H1 (cell line): ENCODE measurements at regions not wholly inside any gene's neighbourhood (a gene's known extent, or its start where the extent isn't known, plus 50 kb on each side); places are given as distances from the start of the nearest gene placed in this dataset.

Experiments used
- CTCF ChIA-PET: fragments of 300-600 bp; sonication (Branson Sonifier 250); formaldehyde crosslinking; loops from one replicate; lab custom pipeline; 2021; ENCODE audit not compliant: partially characterized antibody; lab: Charles Lee
- POLR2A ChIA-PET: fragments of 300-600 bp; sonication (Branson Sonifier 250); formaldehyde crosslinking; loops from one replicate; lab custom pipeline; 2021; ENCODE audit warnings: inconsistent platforms; ENCODE audit not compliant: partially characterized antibody; lab: Charles Lee
- DNase-seq, 2 experiments: peaks; one replicate each; pipeline versions ENCODE4 v3.0.0 to v3.0.0-alpha.2; 2010 to 2022; ENCODE audit warnings: low spot score in 2 of 2, low read depth in 1 of 2, mixed read lengths in 1 of 2
- FAIRE-seq: peaks from 2 replicates; lab custom pipeline; 2011; peaks lifted over from hg19 to GRCh38; lab: Jason Lieb, UNC
- H2AFZ ChIP-seq: 2 replicates; pipeline ENCODE4 v1.8.1; 2012; ENCODE audit warnings: low read length, inconsistent platforms
- H2AK5ac ChIP-seq: 2 replicates; pipeline ENCODE4 v1.6.1; 2013; ENCODE audit warnings: low read depth, low read length
- H2BK120ac ChIP-seq: replicated peaks from 2 replicates; pipeline ENCODE3; 2013; ENCODE audit warnings: low read depth, low read length, inconsistent platforms
- H2BK12ac ChIP-seq: 2 replicates; pipeline ENCODE4 v1.6.1; 2013; ENCODE audit warnings: low read depth, low read length
- H2BK15ac ChIP-seq: 2 replicates; pipeline ENCODE4 v1.6.1; 2013; ENCODE audit warnings: low read length
- H2BK20ac ChIP-seq: 2 replicates; pipeline ENCODE4 v1.6.1; 2013; ENCODE audit warnings: low read length
- H2BK5ac ChIP-seq: 2 replicates; pipeline ENCODE4 v1.6.1; 2013; ENCODE audit warnings: low read depth, low read length
- H3K14ac ChIP-seq: 2 replicates; pipeline ENCODE4 v1.6.1; 2013; ENCODE audit warnings: inconsistent platforms; ENCODE audit not compliant: insufficient read length
- H3K18ac ChIP-seq: 2 replicates; pipeline ENCODE4 v1.6.1; 2013; ENCODE audit warnings: low read length; ENCODE audit errors: extremely low read depth
- H3K23ac ChIP-seq: 2 replicates; pipeline ENCODE4 v1.6.1; 2013; ENCODE audit warnings: inconsistent platforms; ENCODE audit not compliant: insufficient read length
- H3K23me2 ChIP-seq: 2 replicates; pipeline ENCODE4 v1.6.1; 2013; ENCODE audit warnings: low read depth, low read length
- H3K27ac ChIP-seq: 2 replicates; pipeline ENCODE4 v1.6.1; 2011; ENCODE audit warnings: low read depth, low read length, inconsistent platforms
- H3K27me3 ChIP-seq, 4 experiments: replicated peaks in 1 of 4; 1 replicate in 1 of 4; 2 replicates in 3 of 4; pipeline versions ENCODE4 v1.6.1 to v1.8.1; 2011 to 2013; ENCODE audit warnings: low read length in 3 of 4, mild to moderate bottlenecking in 3 of 4, inconsistent platforms in 2 of 4, mixed read lengths in 2 of 4, moderate library complexity in 1 of 4; ENCODE audit not compliant: control insufficient read depth in 3 of 4, insufficient read depth in 3 of 4; ENCODE audit errors: extremely low read depth in 1 of 4
- H3K36me3 ChIP-seq, 4 experiments: 2 replicates each; pipeline versions ENCODE4 v1.6.1 to v1.8.1; 2011 to 2013; ENCODE audit warnings: mild to moderate bottlenecking in 4 of 4, low read length in 3 of 4, moderate library complexity in 2 of 4, control low read depth in 1 of 4, inconsistent platforms in 1 of 4; ENCODE audit not compliant: insufficient read depth in 4 of 4, control insufficient read depth in 2 of 4
- H3K4ac ChIP-seq: replicated peaks from 2 replicates; pipeline ENCODE3; 2013; ENCODE audit warnings: low read length, low read depth, mixed read lengths, inconsistent platforms; ENCODE audit not compliant: insufficient read length
- H3K4me1 ChIP-seq, 4 experiments: replicated peaks in 1 of 4; 1 replicate in 1 of 4; 2 replicates in 3 of 4; pipeline versions ENCODE4 v1.6.1 to v1.8.1; 2011 to 2013; ENCODE audit warnings: low read length in 3 of 4, inconsistent platforms in 2 of 4, mixed read lengths in 1 of 4; ENCODE audit not compliant: insufficient read depth in 4 of 4, control insufficient read depth in 3 of 4
- H3K4me2 ChIP-seq, 2 experiments: 2 replicates each; pipeline versions ENCODE4 v1.6.1 to v1.8.1; 2011 to 2013; ENCODE audit warnings: low read depth in 2 of 2, low read length in 2 of 2, control low read depth in 1 of 2, inconsistent platforms in 1 of 2, mild to moderate bottlenecking in 1 of 2; ENCODE audit not compliant: insufficient read depth in 1 of 2
- H3K4me3 ChIP-seq, 4 experiments: fragments of 200-600, 300-600 bp in 1 of 4; sonication (generic), shearing (Covaris generic), sonication (Bioruptor Twin) in 1 of 4; 2 replicates each; pipeline versions ENCODE4 v1.5.1 to v1.8.1; 2011 to 2016; ENCODE audit warnings: low read length in 4 of 4, low read depth in 3 of 4, control low read depth in 2 of 4, inconsistent platforms in 2 of 4, mild to moderate bottlenecking in 2 of 4, mixed read lengths in 1 of 4, moderate library complexity in 1 of 4; ENCODE audit not compliant: insufficient read depth in 2 of 4; ENCODE audit errors: extremely low read depth in 1 of 4
- H3K56ac ChIP-seq: replicated peaks from 2 replicates; pipeline ENCODE3; 2013; ENCODE audit warnings: low read depth, mild to moderate bottlenecking, mixed read lengths, low read length, inconsistent platforms; ENCODE audit not compliant: insufficient read length
- H3K79me1 ChIP-seq: 2 replicates; pipeline ENCODE4 v1.6.1; 2013; ENCODE audit warnings: low read depth, low read length, control low read depth
- H3K79me2 ChIP-seq, 2 experiments: 2 replicates each; pipeline versions ENCODE4 v1.6.1 to v1.8.1; 2012 to 2013; ENCODE audit warnings: low read length in 2 of 2, mild to moderate bottlenecking in 2 of 2, inconsistent platforms in 1 of 2; ENCODE audit not compliant: insufficient read depth in 2 of 2, control insufficient read depth in 1 of 2
- H3K9ac ChIP-seq, 4 experiments: replicated peaks in 1 of 4; 1 replicate in 1 of 4; 2 replicates in 3 of 4; pipeline versions ENCODE4 v1.6.1 to v1.8.1; 2011 to 2013; ENCODE audit warnings: low read depth in 3 of 4, low read length in 3 of 4, control low read depth in 2 of 4, mild to moderate bottlenecking in 2 of 4, moderate library complexity in 2 of 4, inconsistent platforms in 1 of 4; ENCODE audit errors: extremely low read depth in 1 of 4
- H3K9me3 ChIP-seq, 2 experiments: 2 replicates each; pipeline versions ENCODE4 v1.6.1 to v1.8.1; 2012 to 2013; ENCODE audit warnings: mild to moderate bottlenecking in 2 of 2, moderate library complexity in 2 of 2, control low read depth in 1 of 2, inconsistent platforms in 1 of 2, low read depth in 1 of 2, low read length in 1 of 2, mixed read lengths in 1 of 2; ENCODE audit not compliant: insufficient read depth in 2 of 2
- H4K20me1 ChIP-seq, 2 experiments: replicated peaks in 1 of 2; 2 replicates each; pipeline versions ENCODE3 to v1.8.1; 2011 to 2013; ENCODE audit warnings: inconsistent platforms in 2 of 2, low read length in 2 of 2, mild to moderate bottlenecking in 1 of 2; ENCODE audit not compliant: insufficient read depth in 2 of 2, control insufficient read depth in 1 of 2
- H4K5ac ChIP-seq: 2 replicates; pipeline ENCODE4 v1.6.1; 2013; ENCODE audit warnings: low read length, low read depth, mixed read lengths, inconsistent platforms; ENCODE audit not compliant: insufficient read length
- H4K8ac ChIP-seq: 2 replicates; pipeline ENCODE4 v1.8.0; 2013; ENCODE audit warnings: mild to moderate bottlenecking, moderate library complexity, low read length, inconsistent platforms; ENCODE audit not compliant: insufficient read depth; ENCODE audit errors: extremely low read depth
- H4K91ac ChIP-seq: replicated peaks from 2 replicates; pipeline ENCODE3; 2013; ENCODE audit warnings: low read length, mixed read lengths, inconsistent platforms; ENCODE audit not compliant: insufficient read length
- CHD2 ChIP-seq: IDR thresholded peaks from 2 replicates; pipeline ENCODE4 v1.6.1; 2012; ENCODE audit warnings: low read length, improper control_type of control experiment
- E2F6 ChIP-seq: IDR thresholded peaks from 2 replicates; pipeline ENCODE4 v1.6.1; 2012; ENCODE audit warnings: inconsistent platforms
- JUN ChIP-seq: IDR thresholded peaks from 2 replicates; pipeline ENCODE4 v1.6.1; 2011; ENCODE audit warnings: low read depth, mild to moderate bottlenecking, improper control_type of control experiment, low read length
- KDM1A ChIP-seq: fragments of 200-600, 300-600 bp; sonication (generic); IDR thresholded peaks from 2 replicates; pipeline ENCODE4 v1.7.1; 2016; ENCODE audit warnings: mild to moderate bottlenecking, low read length, borderline replicate concordance
- KDM5A ChIP-seq: fragments of 200-600 bp; IDR thresholded peaks from 2 replicates; pipeline ENCODE4 v1.7.1; 2012; ENCODE audit warnings: mild to moderate bottlenecking, low read length, inconsistent platforms, mixed read lengths
- RAD21 ChIP-seq, 2 experiments: IDR thresholded peaks in 1 of 2; conservative IDR thresholded peaks in 1 of 2; 2 replicates each; pipeline ENCODE4 v1.6.1; 2011; ENCODE audit warnings: low read depth in 2 of 2, low read length in 2 of 2, improper control_type of control experiment in 1 of 2, inconsistent platforms in 1 of 2, mild to moderate bottlenecking in 1 of 2, moderate library complexity in 1 of 2
- TEAD4 ChIP-seq: IDR thresholded peaks from 2 replicates; pipeline ENCODE4 v1.6.1; 2012; ENCODE audit warnings: low read depth, low read length, inconsistent platforms, mixed read lengths
- WGBS, 2 experiments: shearing (Covaris generic) in 1 of 2; methylation state at CpG; one replicate each; pipeline versions ENCODE4 v1.1.6 to v1.1.7; 2013 to 2015; ENCODE audit warnings: low lambda C conversion rate in 2 of 2, mixed read lengths in 2 of 2, inconsistent platforms in 1 of 2, low coverage in 1 of 2, missing lambda C conversion rate in 1 of 2; ENCODE audit not compliant: insufficient replicate concordance in 2 of 2, insufficient coverage in 1 of 2, insufficient read length in 1 of 2; ENCODE audit errors: extremely low coverage in 1 of 2, missing lambda C conversion rate in 1 of 2; 5-methylcytosine and 5-hydroxymethylcytosine counted together
- TF ChIP-seq, protein P1 (sequence below): IDR thresholded peaks from 2 replicates; pipeline ENCODE4 v1.6.1; 2011; ENCODE audit warnings: low read length, improper control_type of control experiment

GRCh38 chr12:113724794-113725556 lies 241.2 kb downstream of the RBM19 start:
- Histone ChIP-seq H3K4me1 (peaks cover 0 to 2% (median 0%) of the 10 kb centered on the region in 4 experiments; a peak in 1 of 7 replicates), H4K8ac (no peak overlapping the region), H2BK20ac (peak overlapping the region; percentile 48; the same call in 1 of the 2 replicates), H3K79me2 (no peaks in the 10 kb centered on the region), H4K5ac (no peak overlapping the region), H3K9me3 (0 out of 4 replicates have a peak, but pooled peaks cover 0 to 8% of the 10 kb centered on the region in 2 experiments), H3K23me2 (no peaks in the 10 kb centered on the region; the same call in 1 of the 2 replicates), H2AFZ (no peak overlapping the region), H3K4ac (no peak overlapping the region), H3K14ac (no peak overlapping the region), H3K18ac (peak overlapping the region; percentile 43; the same call in 1 of the 2 replicates), H3K27ac (no peak overlapping the region), H2AK5ac (no peak overlapping the region), H4K20me1 (no peaks in the 10 kb centered on the region), H4K91ac (no peak overlapping the region), H3K56ac (no peak overlapping the region), H3K36me3 (no peaks in the 10 kb centered on the region), H2BK12ac (peak overlapping the region; percentile 50; the same call in 1 of the 2 replicates), H3K27me3 (no peaks in the 10 kb centered on the region; a peak in 1 of 7 replicates), H3K79me1 (no peaks in the 10 kb centered on the region), H2BK5ac (no peak overlapping the region), H2BK120ac (no peak overlapping the region), H3K23ac (no peak overlapping the region), H3K9ac (no peak overlapping the region), H3K4me2 (no peak overlapping the region), H3K4me3 (no peak overlapping the region), H2BK15ac (0 out of 2 replicates have a peak overlapping the region, but pooled peaks have one; percentile 61)
- DNase-seq (no peak), FAIRE-seq (no peak)
- WGBS, 2 experiments = 90% methylated on average over 26 of the region's 34 CpGs; no CpG with 5 or more reads in 1 of the 2 experiments
- ChIA-PET POLR2A (no interaction called here), CTCF (interaction anchor here (0.5 to 1.9 kb wide), 9 partner anchors 10 to 280 kb away, joined by 3 to 6 read pairs (median 3); no protein-coding TSS in a partner anchor)
- TF ChIP-seq KDM5A (no peak), E2F6 (no peak), RAD21 (IDR thresholded peaks at IDR 0.05 in 1 of 2, conservative IDR thresholded peaks at IDR 0.05 in 1 of 2; ENCODE audit: low read depth in 2 of 2, low read length in 2 of 2) (no peak), JUN (no peak), KDM1A (no peak), CHD2 (no peak), TEAD4 (no peak)
- TF ChIP-seq, protein P1, sequence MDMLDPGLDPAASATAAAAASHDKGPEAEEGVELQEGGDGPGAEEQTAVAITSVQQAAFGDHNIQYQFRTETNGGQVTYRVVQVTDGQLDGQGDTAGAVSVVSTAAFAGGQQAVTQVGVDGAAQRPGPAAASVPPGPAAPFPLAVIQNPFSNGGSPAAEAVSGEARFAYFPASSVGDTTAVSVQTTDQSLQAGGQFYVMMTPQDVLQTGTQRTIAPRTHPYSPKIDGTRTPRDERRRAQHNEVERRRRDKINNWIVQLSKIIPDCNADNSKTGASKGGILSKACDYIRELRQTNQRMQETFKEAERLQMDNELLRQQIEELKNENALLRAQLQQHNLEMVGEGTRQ = no peak
